ENCODE measurements at regions not wholly inside any gene's neighbourhood (a gene's known extent, or its start where the extent isn't known, plus 50 kb on each side); places are given as distances from the start of the nearest gene placed in this dataset.
A peak's percentile ranks its signal among the peaks of the same experiment; 100 is the strongest.

DNA sequence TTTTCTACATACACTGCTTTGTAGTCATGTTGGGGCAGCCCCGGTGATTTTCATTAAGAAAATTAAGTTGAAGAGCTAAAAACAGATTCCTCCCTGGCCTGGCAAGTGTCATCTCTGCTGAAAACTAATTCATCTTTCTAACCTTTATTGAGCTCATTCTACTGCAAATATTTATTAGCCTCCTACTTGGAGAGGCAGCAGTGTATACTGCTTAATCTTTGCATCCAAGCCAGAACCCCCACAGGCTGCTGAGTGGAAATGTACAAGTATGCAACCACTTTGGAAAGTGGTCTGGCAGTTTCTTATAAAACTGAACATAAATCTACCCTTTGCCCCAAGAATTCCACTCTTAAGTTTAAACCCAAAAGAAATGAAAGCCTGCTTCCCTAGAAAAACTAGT lies 223.4 kb downstream of the DRD1 start:
- H3K4me1 ChIP-seq: no peaks in the 10 kb centered on the region
- H3K27ac ChIP-seq: no peak overlapping the region
- TF ChIP-seq, protein P1, sequence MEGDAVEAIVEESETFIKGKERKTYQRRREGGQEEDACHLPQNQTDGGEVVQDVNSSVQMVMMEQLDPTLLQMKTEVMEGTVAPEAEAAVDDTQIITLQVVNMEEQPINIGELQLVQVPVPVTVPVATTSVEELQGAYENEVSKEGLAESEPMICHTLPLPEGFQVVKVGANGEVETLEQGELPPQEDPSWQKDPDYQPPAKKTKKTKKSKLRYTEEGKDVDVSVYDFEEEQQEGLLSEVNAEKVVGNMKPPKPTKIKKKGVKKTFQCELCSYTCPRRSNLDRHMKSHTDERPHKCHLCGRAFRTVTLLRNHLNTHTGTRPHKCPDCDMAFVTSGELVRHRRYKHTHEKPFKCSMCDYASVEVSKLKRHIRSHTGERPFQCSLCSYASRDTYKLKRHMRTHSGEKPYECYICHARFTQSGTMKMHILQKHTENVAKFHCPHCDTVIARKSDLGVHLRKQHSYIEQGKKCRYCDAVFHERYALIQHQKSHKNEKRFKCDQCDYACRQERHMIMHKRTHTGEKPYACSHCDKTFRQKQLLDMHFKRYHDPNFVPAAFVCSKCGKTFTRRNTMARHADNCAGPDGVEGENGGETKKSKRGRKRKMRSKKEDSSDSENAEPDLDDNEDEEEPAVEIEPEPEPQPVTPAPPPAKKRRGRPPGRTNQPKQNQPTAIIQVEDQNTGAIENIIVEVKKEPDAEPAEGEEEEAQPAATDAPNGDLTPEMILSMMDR (IDR thresholded peaks at IDR 0.05): no peak
- no peak for TF ChIP-seq POLR2AphosphoS5 (IDR thresholded peaks at IDR 0.05)
- no peak for TF ChIP-seq POLR2A (IDR thresholded peaks at IDR 0.05)
- intact Hi-C loops (cut with DNase I; ENCODE audit: low total_unique reads): no loop called here
- H3K4me3 ChIP-seq: no peak overlapping the region
- peaks cover 0 to 12% of the 10 kb centered on the region in 2 donors for H3K27me3 ChIP-seq
- DNase-seq (ENCODE audit: low spot score in 2 of 2): no peak
- no peaks in the 10 kb centered on the region for H3K9me3 ChIP-seq
- no peaks in the 10 kb centered on the region for H3K36me3 ChIP-seq

DNA sequence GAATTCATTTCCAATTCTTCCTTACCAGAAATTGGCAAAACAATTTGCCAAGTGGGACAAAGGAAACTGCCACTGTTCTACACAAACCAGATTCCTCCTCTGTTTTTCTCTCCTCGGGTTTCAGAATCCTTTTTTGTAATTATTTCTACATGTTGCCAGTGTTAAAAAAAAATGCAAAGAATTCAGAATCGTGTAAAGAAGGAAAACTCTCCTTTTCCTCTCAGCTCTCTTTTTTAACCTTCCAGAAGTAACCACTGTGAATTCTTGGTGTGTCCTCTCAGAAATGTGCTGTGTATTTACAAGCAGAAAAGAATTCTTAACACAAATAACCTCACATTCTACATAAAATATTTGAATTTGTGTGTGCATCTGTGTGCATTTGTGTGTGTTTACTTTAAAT lies 224.6 kb downstream of the DRD1 start:
- DNase-seq (ENCODE audit: low spot score in 2 of 2): no peak
- Histone ChIP-seq H3K27me3 (peaks cover 0 to 12% of the 10 kb centered on the region in 2 donors), H3K9me3 (no peaks in the 10 kb centered on the region), H3K4me1 (no peaks in the 10 kb centered on the region), H3K27ac (no peak overlapping the region), H3K36me3 (no peaks in the 10 kb centered on the region), H3K4me3 (no peak overlapping the region)
- intact Hi-C loops (cut with DNase I; ENCODE audit: low total_unique reads): no loop called here
- TF ChIP-seq POLR2AphosphoS5 (IDR thresholded peaks at IDR 0.05): no peak
- TF ChIP-seq POLR2A (IDR thresholded peaks at IDR 0.05): no peak
- TF ChIP-seq, protein P1 (IDR thresholded peaks at IDR 0.05): no peak

DNA sequence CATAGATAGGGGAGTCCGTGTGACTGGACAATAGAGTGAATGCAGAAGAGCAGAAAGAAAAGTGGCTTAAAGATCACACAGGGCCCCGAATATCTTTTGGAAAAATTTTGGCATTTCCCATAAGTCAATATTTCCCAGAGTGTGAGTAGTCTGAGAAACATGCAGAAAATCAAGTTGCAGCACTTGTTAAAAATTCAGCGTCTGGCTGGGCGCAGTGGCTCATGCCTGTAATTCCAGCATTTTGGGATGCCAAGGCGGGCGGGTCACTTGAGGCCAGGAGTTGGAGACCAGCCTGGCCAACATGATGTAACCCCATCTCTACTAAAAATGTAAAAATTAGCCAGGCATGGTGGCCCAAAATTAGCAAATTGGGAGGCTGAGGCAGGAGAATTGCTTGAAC lies 227.0 kb downstream of the DRD1 start:
- intact Hi-C loops (cut with DNase I; ENCODE audit: low total_unique reads): no loop called here
- Histone ChIP-seq H3K36me3 (no peaks in the 10 kb centered on the region), H3K27ac (no peak overlapping the region), H3K4me3 (no peak overlapping the region), H3K9me3 (no peaks in the 10 kb centered on the region), H3K27me3 (peaks cover 0 to 12% of the 10 kb centered on the region in 2 donors), H3K4me1 (no peaks in the 10 kb centered on the region)
- no peak for TF ChIP-seq POLR2A (IDR thresholded peaks at IDR 0.05)
- TF ChIP-seq, protein P1 (IDR thresholded peaks at IDR 0.05): no peak
- no peak for TF ChIP-seq POLR2AphosphoS5 (IDR thresholded peaks at IDR 0.05)
- peak in 1 of 2 donors; percentile 22 for DNase-seq (ENCODE audit: low spot score in 2 of 2)

DNA sequence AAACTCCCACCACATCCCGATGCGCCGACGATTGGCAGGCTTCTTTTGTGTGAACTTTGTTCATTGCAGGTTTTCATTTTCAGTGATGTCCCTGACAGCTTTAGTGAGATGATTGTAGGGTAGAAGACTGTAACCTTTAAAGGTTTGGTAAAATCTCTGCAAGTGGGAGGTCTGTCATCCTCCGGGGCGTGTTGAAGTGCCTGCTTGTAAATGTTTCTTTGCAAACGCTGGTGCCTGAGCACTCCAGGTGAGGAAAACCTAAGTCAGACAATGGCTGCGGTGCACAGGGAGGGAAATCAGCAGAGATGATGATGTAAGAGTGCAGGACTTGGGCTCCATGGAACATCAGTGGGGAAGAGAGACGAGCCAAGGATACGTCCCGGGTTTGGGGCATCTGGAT lies 228.1 kb downstream of the DRD1 start:
- H3K27me3 ChIP-seq: peaks cover 0 to 10% of the 10 kb centered on the region in 2 donors
- intact Hi-C loops (cut with DNase I; ENCODE audit: low total_unique reads): no loop called here

DNA sequence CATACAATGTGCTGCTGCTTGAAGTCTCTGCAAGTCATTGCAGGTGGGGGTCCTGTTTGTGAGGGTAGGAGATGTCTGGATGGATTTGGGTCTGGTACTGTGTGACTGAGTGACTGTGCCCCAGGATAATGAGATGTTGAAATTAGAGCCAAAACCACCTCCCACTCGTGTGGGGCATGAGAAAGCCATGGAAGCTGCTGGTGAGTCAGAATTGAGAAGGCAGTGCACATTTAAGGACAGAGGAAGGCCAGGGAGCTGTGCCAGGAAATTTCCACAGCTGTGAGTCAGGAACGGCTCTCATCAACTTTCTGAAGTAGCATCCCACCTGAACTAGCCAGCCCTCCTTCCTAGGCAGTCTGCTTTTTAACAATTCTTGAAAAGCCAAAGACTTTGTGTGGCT lies 229.8 kb downstream of the DRD1 start:
- no peaks in the 10 kb centered on the region for H3K4me1 ChIP-seq
- H3K36me3 ChIP-seq: no peaks in the 10 kb centered on the region
- TF ChIP-seq, protein P1 (IDR thresholded peaks at IDR 0.05): no peak
- no peak for TF ChIP-seq POLR2AphosphoS5 (IDR thresholded peaks at IDR 0.05)
- TF ChIP-seq POLR2A (IDR thresholded peaks at IDR 0.05): no peak
- no peak overlapping the region for H3K4me3 ChIP-seq
- H3K9me3 ChIP-seq: no peaks in the 10 kb centered on the region
- H3K27ac ChIP-seq: no peak overlapping the region
- peaks cover 0 to 7% of the 10 kb centered on the region in 2 donors for H3K27me3 ChIP-seq
- intact Hi-C loops (cut with DNase I; ENCODE audit: low total_unique reads): no loop called here
- DNase-seq (ENCODE audit: low spot score in 2 of 2): no peak

More for the DNA sequence above, 228.1 kb downstream of the DRD1 start:
- Histone ChIP-seq H3K36me3 (no peaks in the 10 kb centered on the region), H3K4me3 (no peak overlapping the region), H3K27ac (no peak overlapping the region), H3K9me3 (no peaks in the 10 kb centered on the region), H3K4me1 (no peaks in the 10 kb centered on the region)
- TF ChIP-seq POLR2AphosphoS5 (IDR thresholded peaks at IDR 0.05): no peak
- TF ChIP-seq POLR2A (IDR thresholded peaks at IDR 0.05): no peak
- TF ChIP-seq, protein P1 (IDR thresholded peaks at IDR 0.05): no peak
- no peak for DNase-seq (ENCODE audit: low spot score in 2 of 2)

All from breast epithelium (tissue), 4 donors.